RKO (cell line): ENCODE measurements at regions not wholly inside any gene's neighbourhood (a gene's known extent, or its start where the extent isn't known, plus 50 kb on each side); places are given as distances from the start of the nearest gene placed in this dataset.

ENCODE experiments used
- DNase-seq: peaks from one replicate; pipeline ENCODE4 v3.0.0-alpha.2; 2016; ENCODE audit warnings: low spot score

DNA sequence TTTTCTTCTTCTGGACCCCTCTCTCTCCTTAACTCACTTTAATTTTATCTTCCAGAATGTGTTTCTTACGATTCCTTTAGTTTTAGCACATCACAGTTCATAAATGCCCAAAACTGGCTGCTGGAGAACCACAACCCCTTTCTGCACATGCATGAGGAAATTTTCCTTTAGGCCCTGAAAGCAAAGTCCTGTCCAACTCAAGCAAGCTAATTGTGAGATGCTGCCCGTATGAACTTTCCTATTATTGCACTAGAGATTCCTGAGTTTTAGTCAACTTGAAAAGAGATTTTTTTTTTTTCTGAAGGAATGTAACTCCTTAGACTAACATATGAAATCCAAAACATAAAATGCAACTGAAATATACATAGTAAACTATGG, 52.1 kb upstream of the DAB2 start:
- no peak for DNase-seq

DNA sequence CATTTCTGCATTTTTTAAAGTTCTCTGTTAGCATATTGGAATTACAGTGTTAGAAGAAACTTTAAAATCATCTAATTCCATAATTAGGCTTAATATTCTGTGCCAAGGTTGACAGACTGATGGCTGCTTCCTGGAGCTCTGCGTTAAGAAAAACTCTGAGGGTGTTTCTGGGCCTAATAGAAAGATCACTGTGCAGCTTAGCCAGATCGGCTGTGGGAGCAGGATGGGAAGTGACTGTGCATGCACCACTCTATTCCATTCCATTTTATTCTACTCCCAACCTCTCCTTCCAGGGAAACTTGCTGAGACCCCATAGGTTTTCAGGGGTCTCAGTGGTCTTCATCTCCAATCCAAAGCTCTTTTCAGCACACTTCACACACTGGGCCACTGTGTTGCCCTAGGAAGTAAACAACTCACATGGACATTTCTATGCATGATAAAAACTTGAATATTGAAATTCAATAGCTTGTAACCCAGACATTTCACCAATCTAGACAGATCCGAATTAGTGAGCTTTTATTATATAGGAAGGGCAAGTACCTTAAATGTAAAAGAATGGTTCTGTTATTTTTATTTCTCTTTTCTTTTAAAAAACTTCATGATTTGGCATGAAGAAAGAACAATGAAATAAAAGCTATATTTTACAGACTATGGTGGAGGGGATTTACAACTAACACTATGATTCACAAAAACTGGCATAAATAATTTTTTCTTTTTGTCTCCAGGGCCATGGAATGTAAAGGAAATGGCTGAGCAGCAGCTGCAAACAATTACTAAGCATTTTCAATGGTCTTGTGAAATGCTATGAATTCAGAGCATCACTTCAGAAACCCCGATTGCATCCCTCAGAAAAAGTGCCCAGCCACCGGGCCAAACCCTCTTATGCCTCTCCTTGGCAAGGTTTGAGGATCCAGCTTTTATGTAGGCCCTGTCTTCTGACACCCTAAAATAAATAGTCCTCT, 51.4 kb upstream of the DAB2 start:
- DNase-seq = no peak

DNA sequence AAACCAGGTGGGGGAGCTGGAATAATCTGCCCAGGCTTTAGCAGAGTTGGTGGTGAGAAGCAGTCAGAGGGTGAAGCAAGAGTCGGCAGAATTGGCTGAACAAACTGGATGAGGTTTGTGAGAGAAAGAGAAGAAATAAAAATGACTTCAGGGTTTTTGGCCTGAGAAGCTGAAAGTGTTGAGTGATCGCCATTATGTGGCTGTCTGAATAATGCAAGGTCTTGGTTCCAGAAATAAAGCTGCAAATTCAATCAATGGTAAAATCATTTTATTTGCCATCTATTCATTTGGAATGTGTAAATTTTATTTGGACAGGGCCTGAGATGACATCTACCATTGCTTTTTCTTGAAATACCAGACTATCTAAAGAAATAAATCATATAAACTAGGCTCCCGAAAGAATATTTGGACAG, 50.4 kb upstream of the DAB2 start:
- DNase-seq = no peak
